HL-60 (cell line): ENCODE measurements at regions not wholly inside any gene's neighbourhood (a gene's known extent, or its start where the extent isn't known, plus 50 kb on each side); places are given as distances from the start of the nearest gene placed in this dataset.

Source experiments
- DNase-seq, 2 experiments: peaks; one replicate each; pipeline ENCODE4 v3.0.0-alpha.2; 2010 to 2020; ENCODE audit warnings: low read depth in 1 of 2, low spot score in 1 of 2
- H3K27ac ChIP-seq: fragments of 250-450 bp; sonication (Bioruptor Pico); replicated peaks from 2 replicates; pipeline ENCODE4 v1.5.1; 2020; ENCODE audit warnings: mild to moderate bottlenecking, moderate library complexity
- H3K27me3 ChIP-seq: fragments of 250-450 bp; sonication (Bioruptor Pico); 2 replicates; pipeline ENCODE4 v1.5.1; 2021; ENCODE audit warnings: mild to moderate bottlenecking, moderate library complexity; ENCODE audit not compliant: insufficient read depth, poor library complexity, severe bottlenecking
- H3K4me3 ChIP-seq: replicated peaks from 2 replicates; pipeline ENCODE4 v1.5.1; 2011; ENCODE audit warnings: mild to moderate bottlenecking, control low read depth, low read length; ENCODE audit not compliant: insufficient read depth
- GABPA ChIP-seq: IDR thresholded peaks from 2 replicates; pipeline ENCODE4 v1.6.1; 2012; ENCODE audit warnings: low read depth
- POLR2AphosphoS5 ChIP-seq: IDR thresholded peaks from 2 replicates; pipeline ENCODE4 v1.6.1; 2012; ENCODE audit warnings: low read depth
- SPI1 ChIP-seq: IDR thresholded peaks from 2 replicates; pipeline ENCODE4 v1.6.1; 2012; ENCODE audit warnings: low read depth, mild to moderate bottlenecking, borderline replicate concordance
- TF ChIP-seq, protein P1 (sequence below): IDR thresholded peaks from one replicate; pipeline ENCODE4 v1.5.1; 2011; ENCODE audit warnings: low read length, control low read depth, inconsistent platforms; ENCODE audit not compliant: insufficient read depth
- TF ChIP-seq, protein P2 (sequence below): IDR thresholded peaks from 2 replicates; pipeline ENCODE4 v1.6.1; 2012; ENCODE audit warnings: low read depth; ENCODE audit not compliant: insufficient replicate concordance

DNA sequence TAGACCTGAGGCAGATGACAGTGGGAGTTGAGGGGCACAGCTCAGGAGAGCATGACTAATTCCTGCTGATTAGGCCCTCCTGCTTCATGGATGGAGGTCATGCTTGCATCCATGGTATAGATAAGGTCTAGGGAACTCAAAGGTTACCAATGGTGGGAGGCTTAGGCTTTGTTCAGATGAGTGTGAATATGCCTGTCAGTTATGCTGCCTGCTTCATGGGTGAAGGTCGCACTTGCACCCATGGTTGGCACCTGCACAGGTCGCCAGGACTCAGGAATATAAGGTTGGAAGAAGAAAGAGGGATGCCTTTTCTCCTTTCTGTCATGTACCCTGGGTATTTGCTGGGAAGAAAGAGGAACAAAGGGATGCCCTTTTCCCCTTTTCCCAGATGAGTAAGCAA is 53.4 kb upstream of the GJB6 start:
- DNase-seq = no peak
- TF ChIP-seq, protein P1, sequence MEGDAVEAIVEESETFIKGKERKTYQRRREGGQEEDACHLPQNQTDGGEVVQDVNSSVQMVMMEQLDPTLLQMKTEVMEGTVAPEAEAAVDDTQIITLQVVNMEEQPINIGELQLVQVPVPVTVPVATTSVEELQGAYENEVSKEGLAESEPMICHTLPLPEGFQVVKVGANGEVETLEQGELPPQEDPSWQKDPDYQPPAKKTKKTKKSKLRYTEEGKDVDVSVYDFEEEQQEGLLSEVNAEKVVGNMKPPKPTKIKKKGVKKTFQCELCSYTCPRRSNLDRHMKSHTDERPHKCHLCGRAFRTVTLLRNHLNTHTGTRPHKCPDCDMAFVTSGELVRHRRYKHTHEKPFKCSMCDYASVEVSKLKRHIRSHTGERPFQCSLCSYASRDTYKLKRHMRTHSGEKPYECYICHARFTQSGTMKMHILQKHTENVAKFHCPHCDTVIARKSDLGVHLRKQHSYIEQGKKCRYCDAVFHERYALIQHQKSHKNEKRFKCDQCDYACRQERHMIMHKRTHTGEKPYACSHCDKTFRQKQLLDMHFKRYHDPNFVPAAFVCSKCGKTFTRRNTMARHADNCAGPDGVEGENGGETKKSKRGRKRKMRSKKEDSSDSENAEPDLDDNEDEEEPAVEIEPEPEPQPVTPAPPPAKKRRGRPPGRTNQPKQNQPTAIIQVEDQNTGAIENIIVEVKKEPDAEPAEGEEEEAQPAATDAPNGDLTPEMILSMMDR = no peak
- TF ChIP-seq POLR2AphosphoS5 (no peak), GABPA (no peak), SPI1 (no peak)
- TF ChIP-seq, protein P2, sequence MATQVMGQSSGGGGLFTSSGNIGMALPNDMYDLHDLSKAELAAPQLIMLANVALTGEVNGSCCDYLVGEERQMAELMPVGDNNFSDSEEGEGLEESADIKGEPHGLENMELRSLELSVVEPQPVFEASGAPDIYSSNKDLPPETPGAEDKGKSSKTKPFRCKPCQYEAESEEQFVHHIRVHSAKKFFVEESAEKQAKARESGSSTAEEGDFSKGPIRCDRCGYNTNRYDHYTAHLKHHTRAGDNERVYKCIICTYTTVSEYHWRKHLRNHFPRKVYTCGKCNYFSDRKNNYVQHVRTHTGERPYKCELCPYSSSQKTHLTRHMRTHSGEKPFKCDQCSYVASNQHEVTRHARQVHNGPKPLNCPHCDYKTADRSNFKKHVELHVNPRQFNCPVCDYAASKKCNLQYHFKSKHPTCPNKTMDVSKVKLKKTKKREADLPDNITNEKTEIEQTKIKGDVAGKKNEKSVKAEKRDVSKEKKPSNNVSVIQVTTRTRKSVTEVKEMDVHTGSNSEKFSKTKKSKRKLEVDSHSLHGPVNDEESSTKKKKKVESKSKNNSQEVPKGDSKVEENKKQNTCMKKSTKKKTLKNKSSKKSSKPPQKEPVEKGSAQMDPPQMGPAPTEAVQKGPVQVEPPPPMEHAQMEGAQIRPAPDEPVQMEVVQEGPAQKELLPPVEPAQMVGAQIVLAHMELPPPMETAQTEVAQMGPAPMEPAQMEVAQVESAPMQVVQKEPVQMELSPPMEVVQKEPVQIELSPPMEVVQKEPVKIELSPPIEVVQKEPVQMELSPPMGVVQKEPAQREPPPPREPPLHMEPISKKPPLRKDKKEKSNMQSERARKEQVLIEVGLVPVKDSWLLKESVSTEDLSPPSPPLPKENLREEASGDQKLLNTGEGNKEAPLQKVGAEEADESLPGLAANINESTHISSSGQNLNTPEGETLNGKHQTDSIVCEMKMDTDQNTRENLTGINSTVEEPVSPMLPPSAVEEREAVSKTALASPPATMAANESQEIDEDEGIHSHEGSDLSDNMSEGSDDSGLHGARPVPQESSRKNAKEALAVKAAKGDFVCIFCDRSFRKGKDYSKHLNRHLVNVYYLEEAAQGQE = no peak
- Histone ChIP-seq H3K27me3 (no peaks in the 10 kb centered on the region), H3K27ac (no peak overlapping the region), H3K4me3 (no peak overlapping the region)
